SK-N-SH treated with all-trans-retinoic acid at 6 μM for 48 hours (cell line): ENCODE measurements at regions not wholly inside any gene's neighbourhood (a gene's known extent, or its start where the extent isn't known, plus 50 kb on each side); places are given as distances from the start of the nearest gene placed in this dataset.

Experiments used
- ARNTL ChIP-seq: fragments of 450-650 bp; formaldehyde crosslinking; IDR thresholded peaks from 2 replicates; pipeline ENCODE4 v1.5.0; 2020; ENCODE audit warnings: low read depth, mild to moderate bottlenecking, moderate library complexity, borderline replicate concordance
- CSDC2 ChIP-seq: fragments of 250-450 bp; sonication (Bioruptor Pico); IDR thresholded peaks from 2 replicates; pipeline ENCODE4 v1.5.0; 2020; ENCODE audit warnings: mild to moderate bottlenecking, moderate library complexity
- TCF4 ChIP-seq: fragments of 250-450 bp; sonication (Bioruptor Pico); IDR thresholded peaks from 2 replicates; pipeline ENCODE4 v1.8.0; 2021; ENCODE audit warnings: mild to moderate bottlenecking, moderate library complexity, borderline replicate concordance
- TOX ChIP-seq: fragments of 250-450 bp; sonication (Bioruptor Pico); IDR thresholded peaks from 2 replicates; pipeline ENCODE4 v1.8.0; 2021; ENCODE audit warnings: mild to moderate bottlenecking, moderate library complexity, borderline replicate concordance
- TF ChIP-seq, protein P1 (sequence below): fragments of 250-450 bp; sonication (Bioruptor Pico); IDR thresholded peaks from 2 replicates; pipeline ENCODE4 v1.8.0; 2020; ENCODE audit warnings: mild to moderate bottlenecking, moderate library complexity, borderline replicate concordance
- TF ChIP-seq, protein P2 (sequence below): fragments of 250-450 bp; sonication (Bioruptor Pico); IDR thresholded peaks from 2 replicates; pipeline ENCODE4 v1.8.0; 2021; ENCODE audit warnings: low read depth, mild to moderate bottlenecking, moderate library complexity, borderline replicate concordance
- TF ChIP-seq, protein P3 (sequence below): fragments of 250-450 bp; sonication (Bioruptor Pico); IDR thresholded peaks from 2 replicates; pipeline ENCODE4 v1.5.1; 2020; ENCODE audit warnings: low read depth, mild to moderate bottlenecking, moderate library complexity
- TF ChIP-seq, protein P4 (sequence below): fragments of 250-450 bp; sonication (Bioruptor Pico); IDR thresholded peaks from 2 replicates; pipeline ENCODE4 v1.5.0; 2020; ENCODE audit warnings: mild to moderate bottlenecking, moderate library complexity

DNA sequence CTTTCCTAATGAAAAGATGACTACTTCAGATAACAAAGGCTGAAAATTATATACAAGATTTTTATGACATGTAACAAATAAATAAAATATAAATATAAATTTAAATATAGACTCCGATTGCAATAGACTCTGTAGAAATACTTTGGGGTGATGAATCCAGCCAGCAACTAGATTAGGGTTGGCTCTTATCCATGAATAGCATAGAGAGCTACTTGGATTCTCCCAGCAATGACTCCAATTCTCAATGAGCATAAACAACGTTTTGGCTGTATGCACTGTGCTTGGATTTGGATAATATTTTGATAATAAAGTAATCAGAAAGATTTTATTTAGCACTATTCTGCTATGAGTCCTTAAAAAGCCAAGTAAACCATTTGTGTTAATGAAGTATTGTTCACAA, 58.0 kb upstream of the LRFN5 start:
- TF ChIP-seq, protein P1, sequence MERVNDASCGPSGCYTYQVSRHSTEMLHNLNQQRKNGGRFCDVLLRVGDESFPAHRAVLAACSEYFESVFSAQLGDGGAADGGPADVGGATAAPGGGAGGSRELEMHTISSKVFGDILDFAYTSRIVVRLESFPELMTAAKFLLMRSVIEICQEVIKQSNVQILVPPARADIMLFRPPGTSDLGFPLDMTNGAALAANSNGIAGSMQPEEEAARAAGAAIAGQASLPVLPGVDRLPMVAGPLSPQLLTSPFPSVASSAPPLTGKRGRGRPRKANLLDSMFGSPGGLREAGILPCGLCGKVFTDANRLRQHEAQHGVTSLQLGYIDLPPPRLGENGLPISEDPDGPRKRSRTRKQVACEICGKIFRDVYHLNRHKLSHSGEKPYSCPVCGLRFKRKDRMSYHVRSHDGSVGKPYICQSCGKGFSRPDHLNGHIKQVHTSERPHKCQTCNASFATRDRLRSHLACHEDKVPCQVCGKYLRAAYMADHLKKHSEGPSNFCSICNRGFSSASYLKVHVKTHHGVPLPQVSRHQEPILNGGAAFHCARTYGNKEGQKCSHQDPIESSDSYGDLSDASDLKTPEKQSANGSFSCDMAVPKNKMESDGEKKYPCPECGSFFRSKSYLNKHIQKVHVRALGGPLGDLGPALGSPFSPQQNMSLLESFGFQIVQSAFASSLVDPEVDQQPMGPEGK (CRISPR knock-in tag), result no peak
- TF ChIP-seq ARNTL (CRISPR knock-in tag) (no peak), TCF4 (no peak), CSDC2 (CRISPR knock-in tag) (no peak), TOX (no peak)
- TF ChIP-seq, protein P2, sequence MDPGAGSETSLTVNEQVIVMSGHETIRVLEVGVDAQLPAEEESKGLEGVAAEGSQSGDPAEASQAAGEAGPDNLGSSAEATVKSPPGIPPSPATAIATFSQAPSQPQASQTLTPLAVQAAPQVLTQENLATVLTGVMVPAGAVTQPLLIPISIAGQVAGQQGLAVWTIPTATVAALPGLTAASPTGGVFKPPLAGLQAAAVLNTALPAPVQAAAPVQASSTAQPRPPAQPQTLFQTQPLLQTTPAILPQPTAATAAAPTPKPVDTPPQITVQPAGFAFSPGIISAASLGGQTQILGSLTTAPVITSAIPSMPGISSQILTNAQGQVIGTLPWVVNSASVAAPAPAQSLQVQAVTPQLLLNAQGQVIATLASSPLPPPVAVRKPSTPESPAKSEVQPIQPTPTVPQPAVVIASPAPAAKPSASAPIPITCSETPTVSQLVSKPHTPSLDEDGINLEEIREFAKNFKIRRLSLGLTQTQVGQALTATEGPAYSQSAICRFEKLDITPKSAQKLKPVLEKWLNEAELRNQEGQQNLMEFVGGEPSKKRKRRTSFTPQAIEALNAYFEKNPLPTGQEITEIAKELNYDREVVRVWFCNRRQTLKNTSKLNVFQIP, result no peak
- TF ChIP-seq, protein P3, sequence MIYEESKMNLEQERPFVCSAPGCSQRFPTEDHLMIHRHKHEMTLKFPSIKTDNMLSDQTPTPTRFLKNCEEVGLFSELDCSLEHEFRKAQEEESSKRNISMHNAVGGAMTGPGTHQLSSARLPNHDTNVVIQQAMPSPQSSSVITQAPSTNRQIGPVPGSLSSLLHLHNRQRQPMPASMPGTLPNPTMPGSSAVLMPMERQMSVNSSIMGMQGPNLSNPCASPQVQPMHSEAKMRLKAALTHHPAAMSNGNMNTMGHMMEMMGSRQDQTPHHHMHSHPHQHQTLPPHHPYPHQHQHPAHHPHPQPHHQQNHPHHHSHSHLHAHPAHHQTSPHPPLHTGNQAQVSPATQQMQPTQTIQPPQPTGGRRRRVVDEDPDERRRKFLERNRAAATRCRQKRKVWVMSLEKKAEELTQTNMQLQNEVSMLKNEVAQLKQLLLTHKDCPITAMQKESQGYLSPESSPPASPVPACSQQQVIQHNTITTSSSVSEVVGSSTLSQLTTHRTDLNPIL (CRISPR knock-in tag), result no peak
- TF ChIP-seq, protein P4, sequence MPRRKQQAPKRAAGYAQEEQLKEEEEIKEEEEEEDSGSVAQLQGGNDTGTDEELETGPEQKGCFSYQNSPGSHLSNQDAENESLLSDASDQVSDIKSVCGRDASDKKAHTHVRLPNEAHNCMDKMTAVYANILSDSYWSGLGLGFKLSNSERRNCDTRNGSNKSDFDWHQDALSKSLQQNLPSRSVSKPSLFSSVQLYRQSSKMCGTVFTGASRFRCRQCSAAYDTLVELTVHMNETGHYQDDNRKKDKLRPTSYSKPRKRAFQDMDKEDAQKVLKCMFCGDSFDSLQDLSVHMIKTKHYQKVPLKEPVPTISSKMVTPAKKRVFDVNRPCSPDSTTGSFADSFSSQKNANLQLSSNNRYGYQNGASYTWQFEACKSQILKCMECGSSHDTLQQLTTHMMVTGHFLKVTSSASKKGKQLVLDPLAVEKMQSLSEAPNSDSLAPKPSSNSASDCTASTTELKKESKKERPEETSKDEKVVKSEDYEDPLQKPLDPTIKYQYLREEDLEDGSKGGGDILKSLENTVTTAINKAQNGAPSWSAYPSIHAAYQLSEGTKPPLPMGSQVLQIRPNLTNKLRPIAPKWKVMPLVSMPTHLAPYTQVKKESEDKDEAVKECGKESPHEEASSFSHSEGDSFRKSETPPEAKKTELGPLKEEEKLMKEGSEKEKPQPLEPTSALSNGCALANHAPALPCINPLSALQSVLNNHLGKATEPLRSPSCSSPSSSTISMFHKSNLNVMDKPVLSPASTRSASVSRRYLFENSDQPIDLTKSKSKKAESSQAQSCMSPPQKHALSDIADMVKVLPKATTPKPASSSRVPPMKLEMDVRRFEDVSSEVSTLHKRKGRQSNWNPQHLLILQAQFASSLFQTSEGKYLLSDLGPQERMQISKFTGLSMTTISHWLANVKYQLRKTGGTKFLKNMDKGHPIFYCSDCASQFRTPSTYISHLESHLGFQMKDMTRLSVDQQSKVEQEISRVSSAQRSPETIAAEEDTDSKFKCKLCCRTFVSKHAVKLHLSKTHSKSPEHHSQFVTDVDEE, result no peak
